ENCODE measurements at regions not wholly inside any gene's neighbourhood (a gene's known extent, or its start where the extent isn't known, plus 50 kb on each side); places are given as distances from the start of the nearest gene placed in this dataset.

GRCh38 chr19:28217022-28217421, 995.9 kb downstream of the UQCRFS1 start:
- TF ChIP-seq CTCF (IDR thresholded peaks at IDR 0.05; ENCODE audit: insufficient read depth, low read length) (no peak), GABPA (IDR thresholded peaks at IDR 0.05; ENCODE audit: low read depth) (no peak), POLR2AphosphoS5 (IDR thresholded peaks at IDR 0.05; ENCODE audit: low read depth) (no peak), SPI1 (IDR thresholded peaks at IDR 0.05; ENCODE audit: borderline replicate concordance, low read depth) (no peak)
- TF ChIP-seq, protein P1, sequence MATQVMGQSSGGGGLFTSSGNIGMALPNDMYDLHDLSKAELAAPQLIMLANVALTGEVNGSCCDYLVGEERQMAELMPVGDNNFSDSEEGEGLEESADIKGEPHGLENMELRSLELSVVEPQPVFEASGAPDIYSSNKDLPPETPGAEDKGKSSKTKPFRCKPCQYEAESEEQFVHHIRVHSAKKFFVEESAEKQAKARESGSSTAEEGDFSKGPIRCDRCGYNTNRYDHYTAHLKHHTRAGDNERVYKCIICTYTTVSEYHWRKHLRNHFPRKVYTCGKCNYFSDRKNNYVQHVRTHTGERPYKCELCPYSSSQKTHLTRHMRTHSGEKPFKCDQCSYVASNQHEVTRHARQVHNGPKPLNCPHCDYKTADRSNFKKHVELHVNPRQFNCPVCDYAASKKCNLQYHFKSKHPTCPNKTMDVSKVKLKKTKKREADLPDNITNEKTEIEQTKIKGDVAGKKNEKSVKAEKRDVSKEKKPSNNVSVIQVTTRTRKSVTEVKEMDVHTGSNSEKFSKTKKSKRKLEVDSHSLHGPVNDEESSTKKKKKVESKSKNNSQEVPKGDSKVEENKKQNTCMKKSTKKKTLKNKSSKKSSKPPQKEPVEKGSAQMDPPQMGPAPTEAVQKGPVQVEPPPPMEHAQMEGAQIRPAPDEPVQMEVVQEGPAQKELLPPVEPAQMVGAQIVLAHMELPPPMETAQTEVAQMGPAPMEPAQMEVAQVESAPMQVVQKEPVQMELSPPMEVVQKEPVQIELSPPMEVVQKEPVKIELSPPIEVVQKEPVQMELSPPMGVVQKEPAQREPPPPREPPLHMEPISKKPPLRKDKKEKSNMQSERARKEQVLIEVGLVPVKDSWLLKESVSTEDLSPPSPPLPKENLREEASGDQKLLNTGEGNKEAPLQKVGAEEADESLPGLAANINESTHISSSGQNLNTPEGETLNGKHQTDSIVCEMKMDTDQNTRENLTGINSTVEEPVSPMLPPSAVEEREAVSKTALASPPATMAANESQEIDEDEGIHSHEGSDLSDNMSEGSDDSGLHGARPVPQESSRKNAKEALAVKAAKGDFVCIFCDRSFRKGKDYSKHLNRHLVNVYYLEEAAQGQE (IDR thresholded peaks at IDR 0.05; ENCODE audit: insufficient replicate concordance, low read depth) = no peak
